ENCODE measurements at regions not wholly inside any gene's neighbourhood (a gene's known extent, or its start where the extent isn't known, plus 50 kb on each side); places are given as distances from the start of the nearest gene placed in this dataset.

- in situ Hi-C loops (cut with HindIII; ENCODE audit: extremely low pct_ligation_motif_present, low pct_unique_long_range_greater_than_20kb) = no loop called here
- Histone ChIP-seq H3K27ac (ENCODE audit: extremely low read length, insufficient read depth, low read length) (no peak overlapping the region), H3K27me3 (ENCODE audit: control insufficient read depth in 1 of 2, insufficient read depth in 2 of 2, low read length in 2 of 2) (no peaks in the 10 kb centered on the region), H3K4me2 (ENCODE audit: low read depth, low read length) (no peak overlapping the region), H3K4me1 (ENCODE audit: insufficient read depth, low read length) (peaks cover 8% of the 10 kb centered on the region), H3K36me3 (replicated peaks in 1 of 2; ENCODE audit: control insufficient read depth in 1 of 2, insufficient read depth in 2 of 2, low read length in 2 of 2) (peaks cover 5 to 17% of the 10 kb centered on the region in 2 experiments; a peak in 4 of 5 replicates), H3K9me3 (ENCODE audit: low read length) (no peaks in the 10 kb centered on the region), H2AFZ (ENCODE audit: low read length) (no peak overlapping the region), H4K20me1 (ENCODE audit: insufficient read depth, low read length) (no peaks in the 10 kb centered on the region), H3K79me2 (ENCODE audit: insufficient read depth, low read length) (no peaks in the 10 kb centered on the region), H3K9ac (ENCODE audit: insufficient read depth, low read depth, low read length) (no peak overlapping the region), H3K4me3 (replicated peaks in 1 of 3; ENCODE audit: insufficient read depth in 1 of 3, low read depth in 2 of 3, low read length in 3 of 3) (no peak overlapping the region)
- WGBS (ENCODE audit: low lambda C conversion rate) = 97% methylated on average over 3 of the region's 4 CpGs
- ChIA-PET CTCF (ENCODE audit: low intra/inter-chr PET ratio, low total read pairs) (no interaction called here), POLR2A (no interaction called here)
- DNase-seq (ENCODE audit: low spot score) (no peak), FAIRE-seq (no peak), ATAC-seq (no peak)
- TF ChIP-seq LBX2 (CRISPR knock-in tag; IDR thresholded peaks at IDR 0.05; ENCODE audit: borderline replicate concordance) (no peak), ZNF382 (CRISPR knock-in tag; IDR thresholded peaks at IDR 0.05; ENCODE audit: borderline replicate concordance) (no peak), ZNF260 (CRISPR knock-in tag; IDR thresholded peaks at IDR 0.05; ENCODE audit: borderline replicate concordance, low read depth) (no peak), ZZZ3 (CRISPR knock-in tag; IDR thresholded peaks at IDR 0.05; ENCODE audit: borderline replicate concordance) (no peak), EED (CRISPR knock-in tag; IDR thresholded peaks at IDR 0.05) (no peak), PLRG1 (conservative IDR thresholded peaks at IDR 0.05) (no peak), ZBTB46 (CRISPR knock-in tag; IDR thresholded peaks at IDR 0.05; ENCODE audit: borderline replicate concordance) (no peak), SIN3A (IDR thresholded peaks at IDR 0.05; ENCODE audit: borderline replicate concordance, low read depth, low read length) (no peak), GATAD1 (CRISPR knock-in tag; IDR thresholded peaks at IDR 0.05) (no peak), NFYC (CRISPR knock-in tag; IDR thresholded peaks at IDR 0.05) (no peak), ATF7 (IDR thresholded peaks at IDR 0.05) (no peak), ATF7 (CRISPR knock-in tag; IDR thresholded peaks at IDR 0.05) (no peak), FOXK1 (CRISPR knock-in tag; IDR thresholded peaks at IDR 0.05; ENCODE audit: borderline replicate concordance, low read depth) (no peak)
- TF ChIP-seq, protein P1, sequence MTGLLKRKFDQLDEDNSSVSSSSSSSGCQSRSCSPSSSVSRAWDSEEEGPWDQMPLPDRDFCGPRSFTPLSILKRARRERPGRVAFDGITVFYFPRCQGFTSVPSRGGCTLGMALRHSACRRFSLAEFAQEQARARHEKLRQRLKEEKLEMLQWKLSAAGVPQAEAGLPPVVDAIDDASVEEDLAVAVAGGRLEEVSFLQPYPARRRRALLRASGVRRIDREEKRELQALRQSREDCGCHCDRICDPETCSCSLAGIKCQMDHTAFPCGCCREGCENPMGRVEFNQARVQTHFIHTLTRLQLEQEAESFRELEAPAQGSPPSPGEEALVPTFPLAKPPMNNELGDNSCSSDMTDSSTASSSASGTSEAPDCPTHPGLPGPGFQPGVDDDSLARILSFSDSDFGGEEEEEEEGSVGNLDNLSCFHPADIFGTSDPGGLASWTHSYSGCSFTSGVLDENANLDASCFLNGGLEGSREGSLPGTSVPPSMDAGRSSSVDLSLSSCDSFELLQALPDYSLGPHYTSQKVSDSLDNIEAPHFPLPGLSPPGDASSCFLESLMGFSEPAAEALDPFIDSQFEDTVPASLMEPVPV (CRISPR knock-in tag; IDR thresholded peaks at IDR 0.05) = no peak
- TF ChIP-seq, protein P2, sequence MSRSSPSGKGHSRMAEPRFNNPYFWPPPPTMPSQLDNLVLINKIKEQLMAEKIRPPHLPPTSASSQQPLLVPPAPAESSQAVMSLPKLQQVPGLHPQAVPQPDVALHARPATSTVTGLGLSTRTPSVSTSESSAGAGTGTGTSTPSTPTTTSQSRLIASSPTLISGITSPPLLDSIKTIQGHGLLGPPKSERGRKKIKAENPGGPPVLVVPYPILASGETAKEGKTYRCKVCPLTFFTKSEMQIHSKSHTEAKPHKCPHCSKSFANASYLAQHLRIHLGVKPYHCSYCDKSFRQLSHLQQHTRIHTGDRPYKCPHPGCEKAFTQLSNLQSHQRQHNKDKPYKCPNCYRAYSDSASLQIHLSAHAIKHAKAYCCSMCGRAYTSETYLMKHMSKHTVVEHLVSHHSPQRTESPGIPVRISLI (CRISPR knock-in tag; IDR thresholded peaks at IDR 0.05; ENCODE audit: borderline replicate concordance) = no peak
- no TSS peak for BruUV-seq (replicated peaks)
- intact Hi-C loops (cut with micrococcal nuclease; ENCODE audit: unreplicated experiment) = no loop called here
Measured at GRCh38 chr14:95428557-95428956, 87.9 kb downstream of the SYNE3 start.

Data from HepG2 (cell line).